D341Med (cell line): ENCODE measurements at regions not wholly inside any gene's neighbourhood (a gene's known extent, or its start where the extent isn't known, plus 50 kb on each side); places are given as distances from the start of the nearest gene placed in this dataset.

Source experiments
- DNase-seq: peaks from one replicate; pipeline ENCODE4 v3.0.0; 2012; ENCODE audit warnings: low spot score

DNA sequence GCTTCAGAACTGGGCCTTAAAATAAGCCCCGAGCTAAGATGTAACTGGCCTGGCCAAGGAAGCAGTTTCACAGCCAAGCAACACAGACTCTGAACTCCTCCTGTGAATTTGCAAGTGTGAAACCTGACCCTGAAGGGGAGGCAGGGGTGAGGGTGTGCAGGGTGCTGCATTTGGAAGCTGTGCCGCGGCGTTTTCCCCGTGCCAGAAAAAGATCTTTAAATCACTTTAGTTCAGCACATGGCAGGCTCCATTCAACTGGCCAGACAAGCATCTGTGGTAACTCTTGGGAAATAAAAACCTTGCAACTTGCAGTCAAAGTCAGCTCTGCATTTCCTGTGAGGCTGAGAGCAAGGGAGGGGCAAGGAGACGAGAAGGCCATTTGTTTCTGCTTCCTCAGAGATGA, 209.3 kb upstream of the SOX11 start:
- DNase-seq = no peak

GRCh38 chr2:5484868-5485267, 207.3 kb upstream of the SOX11 start:
- DNase-seq = no peak

DNA sequence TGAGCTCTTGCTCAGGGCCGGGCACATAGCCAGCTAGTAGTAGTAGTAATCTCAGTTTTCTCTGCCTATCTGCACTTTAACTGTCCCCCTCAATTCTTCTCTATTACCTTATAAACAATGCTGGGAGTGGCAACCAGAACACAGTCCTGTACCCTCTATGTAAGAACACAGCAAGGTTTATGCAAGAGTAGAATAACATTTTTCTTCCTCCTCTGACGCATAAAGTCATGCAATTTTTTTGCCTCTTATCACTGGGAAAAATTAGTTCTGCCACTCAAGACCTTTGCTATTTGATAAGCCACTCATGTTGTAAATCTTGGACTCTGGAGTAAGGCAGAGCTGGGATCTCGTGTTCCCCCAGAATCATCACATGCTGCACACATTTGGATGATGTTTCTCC, 200.7 kb upstream of the SOX11 start:
- DNase-seq = no peak

GRCh38 chr2:5493256-5493655, 198.9 kb upstream of the SOX11 start:
- no peak for DNase-seq

DNA sequence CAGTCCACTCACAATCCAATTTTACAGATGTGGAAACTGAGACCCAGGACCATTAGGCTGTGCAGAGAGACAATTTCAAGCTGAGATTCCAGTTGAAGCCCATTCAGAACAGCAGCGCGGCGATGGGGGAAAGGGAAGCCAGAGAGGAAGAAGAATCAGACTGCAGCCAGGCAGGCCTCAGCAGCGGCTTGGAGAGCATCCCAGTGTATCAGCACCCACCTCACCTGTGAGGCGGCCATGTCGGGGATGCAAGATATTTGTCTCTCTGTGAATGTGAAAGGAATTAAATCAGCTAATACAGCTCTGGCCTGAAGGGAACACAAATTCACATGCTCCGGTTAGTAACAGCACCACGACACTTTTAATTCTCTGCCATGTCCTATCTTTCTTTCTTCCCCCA, 198.0 kb upstream of the SOX11 start:
- DNase-seq = no peak

GRCh38 chr2:5495586-5495985, 196.6 kb upstream of the SOX11 start:
- DNase-seq = no peak

DNA sequence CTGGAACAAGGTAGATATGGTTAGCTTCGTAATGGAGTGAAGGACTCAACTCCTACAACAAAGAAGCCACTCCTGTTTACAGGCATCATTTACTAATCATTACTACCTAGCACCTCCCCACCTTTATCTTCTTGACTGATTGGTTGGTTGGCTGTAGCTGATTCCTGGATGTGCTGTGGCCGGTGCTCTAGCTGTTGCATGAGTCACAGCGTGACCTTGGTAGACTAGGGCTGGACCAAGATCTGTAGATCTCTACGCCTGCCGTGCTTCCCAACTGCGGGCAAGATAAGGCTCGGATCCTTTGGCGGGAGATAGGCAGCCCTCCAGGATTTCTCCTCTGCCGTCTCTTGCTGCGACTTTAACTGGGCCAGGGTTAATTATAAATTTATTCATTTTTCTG, 194.3 kb upstream of the SOX11 start:
- no peak for DNase-seq

DNA sequence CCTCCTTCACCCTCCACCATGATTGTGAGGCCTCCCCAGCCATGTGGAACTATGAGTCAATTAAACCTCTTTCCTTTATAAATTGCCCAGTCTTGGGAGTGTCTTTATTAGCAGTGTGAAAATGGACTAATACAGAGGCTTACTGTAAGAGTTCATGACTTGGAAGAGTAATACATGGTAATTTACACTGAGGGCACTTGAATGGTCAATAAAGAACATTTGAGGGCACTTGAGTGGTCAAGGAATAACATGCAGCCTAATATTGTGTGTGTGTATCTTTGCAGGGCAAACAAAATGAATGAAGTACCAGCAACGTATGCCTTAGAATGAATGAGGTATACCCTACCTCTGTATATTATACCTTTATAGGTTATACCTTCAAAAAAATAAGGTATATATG, 190.4 kb upstream of the SOX11 start:
- no peak for DNase-seq

DNA sequence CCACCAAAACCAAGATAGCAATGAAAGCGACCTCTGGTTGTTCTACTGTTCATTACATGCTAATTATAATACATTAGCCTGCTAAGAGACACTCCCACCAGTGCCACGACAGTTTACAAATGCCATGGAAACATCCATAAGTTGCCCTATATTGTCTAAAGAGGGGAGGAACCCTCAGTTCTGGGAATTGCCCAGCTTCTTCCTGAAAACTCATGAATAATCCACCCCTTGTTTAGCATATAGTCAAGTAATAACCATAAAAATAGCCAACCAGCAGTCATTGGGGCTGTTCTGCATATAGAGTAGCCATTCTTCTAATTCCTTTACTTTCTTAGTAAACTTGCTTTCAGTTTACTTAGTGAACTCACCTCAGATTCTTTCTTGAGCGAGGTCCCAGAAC, 189.8 kb upstream of the SOX11 start:
- no peak for DNase-seq

DNA sequence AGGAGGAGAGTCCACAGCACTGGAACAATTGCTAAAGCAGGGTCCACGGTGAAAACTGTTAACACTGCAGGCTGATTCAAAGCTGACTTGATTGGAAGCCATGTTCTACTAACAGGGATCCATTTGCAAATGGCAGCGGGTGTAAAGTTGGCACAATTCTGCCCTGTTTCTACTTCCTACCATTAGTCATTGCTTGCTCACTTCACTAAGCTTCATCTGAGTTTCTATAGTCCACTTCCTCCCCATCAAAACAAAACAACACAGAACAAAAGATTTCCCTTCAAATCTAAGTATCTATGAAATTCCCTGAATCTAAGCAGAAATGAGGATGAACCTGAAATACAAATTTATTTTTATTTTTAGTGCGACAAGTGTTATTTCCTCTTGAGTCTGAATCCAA, 187.4 kb upstream of the SOX11 start:
- no peak for DNase-seq

DNA sequence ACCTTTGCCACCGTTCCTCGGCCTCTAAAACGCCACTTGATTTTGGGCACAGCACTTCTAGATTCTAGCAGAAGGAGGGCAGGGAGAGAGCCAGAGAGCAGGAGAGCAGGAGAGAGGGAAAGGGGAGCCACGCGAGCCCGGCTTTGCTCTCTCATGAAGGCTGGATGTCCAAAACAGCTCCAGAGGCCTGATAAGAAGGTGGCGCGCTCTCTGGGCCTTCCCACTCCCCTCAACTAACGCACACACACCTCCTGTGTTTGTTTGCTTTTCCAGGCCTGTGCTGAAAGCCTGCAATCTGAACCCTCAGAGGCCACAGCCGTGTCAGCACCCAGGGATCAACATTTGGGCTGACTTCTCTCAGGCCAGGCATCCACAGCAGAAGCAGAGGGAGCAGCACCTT, 184.8 kb upstream of the SOX11 start:
- DNase-seq = no peak

- DNase-seq = no peak
Measured at GRCh38 chr2:5509362-5509761, 182.8 kb upstream of the SOX11 start.

- DNase-seq = no peak
Measured at GRCh38 chr2:5510082-5510481, 182.1 kb upstream of the SOX11 start.

- DNase-seq = no peak
Measured at GRCh38 chr2:5515693-5516092, 176.5 kb upstream of the SOX11 start.

DNA sequence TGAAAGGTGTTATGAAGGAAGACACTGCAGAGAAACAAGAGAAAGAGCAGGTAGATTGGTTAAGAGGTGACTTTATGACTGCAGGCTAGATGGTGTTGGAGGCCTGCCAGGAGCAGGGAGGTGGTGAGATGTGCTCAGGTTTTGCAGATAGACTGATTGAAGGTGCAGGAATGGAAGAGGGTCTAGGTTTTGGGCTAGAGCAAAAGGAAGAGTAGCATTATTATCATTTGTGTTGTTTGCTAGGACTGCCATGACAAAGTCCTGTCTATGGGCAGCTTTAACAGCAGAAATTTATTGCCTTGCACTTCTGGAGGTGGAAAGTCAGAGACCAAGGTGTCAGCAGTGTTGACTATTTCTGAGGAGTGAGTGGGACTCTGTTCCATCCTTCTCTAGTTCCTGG, 172.9 kb upstream of the SOX11 start:
- no peak for DNase-seq

- DNase-seq = no peak
Measured at GRCh38 chr2:5520463-5520972, 171.7 kb upstream of the SOX11 start.

GRCh38 chr2:5521461-5521860, 170.7 kb upstream of the SOX11 start:
- DNase-seq = no peak

DNA sequence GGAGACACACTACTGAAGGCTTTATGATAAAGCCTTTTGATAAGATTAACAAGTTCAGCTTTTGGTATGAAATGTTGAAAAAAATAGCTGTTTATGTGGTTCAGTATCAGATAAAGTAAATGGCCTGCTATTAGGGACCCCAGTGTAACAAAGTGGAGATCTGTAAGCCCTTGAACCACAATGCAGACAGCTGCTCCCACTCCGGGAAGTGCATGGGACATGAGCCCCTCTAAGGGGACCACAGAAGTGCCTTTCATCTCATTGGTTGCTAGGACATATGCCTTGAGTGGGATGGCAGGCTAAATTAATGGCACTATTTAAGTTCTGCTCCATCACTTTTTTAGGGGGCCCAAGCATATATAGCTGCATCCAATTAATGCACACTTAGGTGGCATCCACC, 167.6 kb upstream of the SOX11 start:
- DNase-seq = no peak

DNA sequence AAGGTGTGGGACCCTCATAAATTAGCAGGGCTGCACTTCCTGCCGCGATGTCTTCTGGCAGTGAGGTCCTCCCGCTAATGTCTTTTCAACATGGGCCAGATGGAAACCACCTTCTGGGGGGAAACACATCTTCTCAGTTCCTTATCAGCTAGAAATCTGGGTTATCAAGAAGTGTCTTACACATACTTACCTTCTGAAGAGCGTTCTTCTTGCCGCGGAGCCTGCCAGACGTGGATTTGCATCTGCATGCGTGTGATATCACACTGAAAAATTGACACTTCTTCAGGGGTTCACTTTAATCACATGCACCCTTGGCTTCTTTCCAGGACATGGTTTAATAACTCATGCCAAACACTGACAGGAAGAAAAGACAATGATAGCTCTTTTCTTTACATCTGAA, 163.5 kb upstream of the SOX11 start:
- DNase-seq = no peak

DNA sequence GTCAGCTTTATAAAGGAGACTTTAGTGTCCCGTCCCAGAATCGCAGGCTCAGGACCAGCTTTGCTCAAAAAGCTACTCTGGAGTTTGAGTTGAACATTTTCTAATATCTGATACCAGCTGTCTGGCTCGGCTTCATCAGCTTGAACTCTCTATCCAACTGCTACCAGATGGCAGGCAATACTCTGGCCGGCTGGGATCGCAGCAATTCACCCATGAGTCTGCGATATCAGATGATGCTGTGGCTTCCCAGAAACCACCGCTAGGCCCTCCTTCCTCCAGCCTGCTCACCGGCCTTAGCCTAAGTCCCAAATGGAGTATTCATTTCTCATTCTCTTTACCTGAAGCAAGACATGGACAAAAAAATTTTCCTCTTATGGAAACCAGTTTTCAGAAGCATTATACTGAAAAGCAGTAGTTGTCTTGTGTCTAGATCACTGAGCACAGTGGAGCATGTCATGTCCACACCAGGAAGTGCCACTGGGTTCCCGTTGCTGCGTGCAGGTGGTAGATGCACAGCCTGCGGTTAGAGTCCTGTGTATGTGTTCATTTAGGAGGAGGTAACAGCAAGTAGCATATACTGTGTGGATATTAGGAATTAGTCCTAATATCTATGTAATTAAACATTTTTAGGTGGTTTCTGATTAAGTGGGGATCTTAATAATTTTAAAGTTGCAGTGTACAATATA, 162.0 kb upstream of the SOX11 start:
- no peak for DNase-seq

DNA sequence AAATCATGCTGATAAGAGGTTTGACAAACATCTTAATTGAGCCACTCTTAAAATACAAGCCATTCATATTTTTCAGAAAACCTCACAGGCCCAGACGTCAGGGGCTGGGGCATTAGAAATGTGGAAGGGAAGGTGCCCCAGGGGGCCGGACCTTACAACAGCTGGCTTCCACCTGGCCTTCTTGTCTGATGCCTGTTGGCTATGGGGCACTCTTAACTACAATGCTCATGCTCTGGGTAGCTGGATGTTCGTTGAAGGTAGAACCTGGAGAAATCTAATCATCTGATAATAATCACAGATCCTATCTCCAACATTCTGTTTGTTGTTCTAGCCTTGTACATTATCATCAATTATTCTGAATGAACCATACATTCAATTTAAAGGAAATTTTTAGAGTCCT, 156.9 kb upstream of the SOX11 start:
- no peak for DNase-seq

- no peak for DNase-seq
Measured at GRCh38 chr2:5537180-5537688, 154.9 kb upstream of the SOX11 start.

GRCh38 chr2:5538313-5538712, 153.9 kb upstream of the SOX11 start:
- DNase-seq = no peak

- DNase-seq = no peak
Measured at GRCh38 chr2:5538772-5539171, 153.4 kb upstream of the SOX11 start.
